PFSK-1 (cell line): ENCODE measurements at regions not wholly inside any gene's neighbourhood (a gene's known extent, or its start where the extent isn't known, plus 50 kb on each side); places are given as distances from the start of the nearest gene placed in this dataset.
A peak's percentile ranks its signal among the peaks of the same experiment; 100 is the strongest.

Source experiments
- FOXP2 ChIP-seq: optimal IDR thresholded peaks from 2 replicates; pipeline ENCODE3; 2011; ENCODE audit warnings: borderline replicate concordance, control low read depth, inconsistent platforms; ENCODE audit not compliant: insufficient read depth; ENCODE audit errors: extremely low read length, extremely low read depth
- POLR2AphosphoS5 ChIP-seq: IDR thresholded peaks from 2 replicates; pipeline ENCODE4 v1.6.1; 2012; ENCODE audit warnings: low read depth, mild to moderate bottlenecking, control low read depth, low read length, moderate library complexity
- REST ChIP-seq, 2 experiments: IDR thresholded peaks; 2 replicates each; pipeline versions ENCODE4 v1.6.1 to v1.8.0; 2011 to 2012; ENCODE audit warnings: low read depth in 2 of 2, low read length in 2 of 2, control low read depth in 1 of 2, inconsistent platforms in 1 of 2, mild to moderate bottlenecking in 1 of 2, moderate library complexity in 1 of 2; ENCODE audit not compliant: insufficient read depth in 1 of 2
- SIN3A ChIP-seq: IDR thresholded peaks from 2 replicates; pipeline ENCODE4 v1.6.1; 2012; ENCODE audit warnings: mild to moderate bottlenecking, low read length, moderate library complexity, borderline replicate concordance; ENCODE audit not compliant: insufficient read depth
- TAF1 ChIP-seq: IDR thresholded peaks from 2 replicates; pipeline ENCODE4 v1.6.1; 2012; ENCODE audit warnings: low read length, control low read depth, borderline replicate concordance; ENCODE audit not compliant: insufficient read depth

GRCh38 chr6:133767357-133767970 lies 121.4 kb upstream of the TCF21 start:
- TF ChIP-seq POLR2AphosphoS5 (no peak), TAF1 (no peak), SIN3A (no peak), FOXP2 (peak; percentile 43), REST (IDR thresholded peaks at IDR 0.05; ENCODE audit: insufficient read depth in 1 of 2, low read depth in 2 of 2, low read length in 2 of 2) (0 out of 4 replicates have a peak, but pooled peaks of 1 of the 2 experiments have one; percentile 13)

GRCh38 chr6:133768656-133769295 lies 120.1 kb upstream of the TCF21 start:
- TF ChIP-seq FOXP2 (no peak), REST (IDR thresholded peaks at IDR 0.05; ENCODE audit: insufficient read depth in 1 of 2, low read depth in 2 of 2, low read length in 2 of 2) (no peak), SIN3A (no peak), TAF1 (no peak), POLR2AphosphoS5 (no peak)

- TF ChIP-seq REST (IDR thresholded peaks at IDR 0.05; ENCODE audit: insufficient read depth in 1 of 2, low read depth in 2 of 2, low read length in 2 of 2) (no peak), POLR2AphosphoS5 (no peak)
Observed at GRCh38 chr6:133769463-133769862, 119.5 kb upstream of the TCF21 start.

- TF ChIP-seq SIN3A, result no peak
- TF ChIP-seq TAF1, result no peak
- TF ChIP-seq POLR2AphosphoS5, result no peak
- no peak for TF ChIP-seq REST (IDR thresholded peaks at IDR 0.05; ENCODE audit: insufficient read depth in 1 of 2, low read depth in 2 of 2, low read length in 2 of 2)
- TF ChIP-seq FOXP2, result no peak
Observed at GRCh38 chr6:133772567-133772966, 116.3 kb upstream of the TCF21 start.

- TF ChIP-seq REST (IDR thresholded peaks at IDR 0.05; ENCODE audit: insufficient read depth in 1 of 2, low read depth in 2 of 2, low read length in 2 of 2), result no peak
- no peak for TF ChIP-seq SIN3A
Observed at GRCh38 chr6:133773776-133774175, 115.1 kb upstream of the TCF21 start.
